GM18520 (cell line): ENCODE measurements at regions not wholly inside any gene's neighbourhood (a gene's known extent, or its start where the extent isn't known, plus 50 kb on each side); places are given as distances from the start of the nearest gene placed in this dataset.

Experiments used
- ATAC-seq: cut with Tn5 transposase; IDR thresholded peaks from one replicate; pipeline ENCODE4 v1.9.1; 2021; ENCODE audit not compliant: unreplicated experiment

GRCh38 chr7:8378349-8379019 is 54.9 kb upstream of the NXPH1 start:
- ATAC-seq, result no peak

- no peak for ATAC-seq
These were observed 54.1 kb upstream of the NXPH1 start for GRCh38 chr7:8379264-8379663.

DNA sequence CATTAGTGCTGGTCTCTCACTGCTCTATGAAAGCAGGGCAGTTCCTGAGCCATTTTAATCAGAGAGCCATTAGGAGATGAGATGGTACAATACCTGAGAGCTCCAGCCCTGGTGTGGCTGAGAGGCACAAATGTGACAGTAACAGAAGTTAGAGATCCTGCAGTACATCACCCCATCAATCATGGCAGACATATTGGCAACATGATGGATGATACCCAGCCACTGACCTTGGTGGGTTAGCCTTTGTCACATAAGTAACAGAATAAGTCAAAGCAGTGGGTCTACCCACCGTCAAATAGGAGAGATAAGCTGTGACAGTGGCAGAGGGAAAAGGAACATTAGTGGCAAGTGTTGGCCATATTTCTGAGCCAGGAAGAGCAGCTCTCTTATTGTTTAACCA is 53.3 kb upstream of the NXPH1 start:
- no peak for ATAC-seq

DNA sequence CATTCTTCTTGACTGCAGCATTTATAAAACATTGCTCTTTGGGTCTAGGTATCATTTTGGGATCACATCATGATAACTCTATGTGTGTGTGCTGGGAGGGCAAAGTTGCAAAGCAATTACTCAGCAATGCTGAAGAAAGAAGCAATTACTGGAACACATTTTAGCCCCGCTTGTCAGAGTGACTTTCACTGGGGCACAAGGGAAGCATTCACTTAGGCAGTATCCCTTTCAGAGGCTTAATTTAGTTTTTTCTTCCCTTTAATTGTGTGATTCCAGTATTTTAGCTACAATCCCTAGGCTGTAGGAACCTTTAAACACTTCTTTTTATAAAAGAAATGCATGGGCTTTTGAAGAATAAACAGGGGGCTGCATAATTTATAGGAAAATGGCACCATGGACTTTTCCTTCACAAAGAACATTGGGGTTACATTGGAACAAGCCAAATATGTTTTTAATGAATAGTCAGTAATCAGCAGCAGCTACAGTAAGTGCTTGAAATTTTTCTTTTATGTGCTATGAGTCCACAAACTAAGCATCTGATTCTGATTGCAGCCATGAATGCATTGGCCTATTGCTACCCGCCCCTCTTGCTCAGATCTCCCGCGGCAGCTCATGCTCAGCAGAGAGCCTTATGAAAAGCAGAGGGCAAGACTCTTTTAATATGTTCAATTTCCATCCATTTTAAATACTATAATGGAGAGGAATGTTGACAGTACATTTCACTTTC is 51.2 kb upstream of the NXPH1 start:
- no peak for ATAC-seq
